Activated naive CD8-positive, alpha-beta T cell treated with anti-CD3 and anti-CD28 coated beads, Interleukin-2, amount 10 ng/mL, durations not matched to agents 7 days and 5 days (primary cell): ENCODE measurements at regions not wholly inside any gene's neighbourhood (a gene's known extent, or its start where the extent isn't known, plus 50 kb on each side); places are given as distances from the start of the nearest gene placed in this dataset.
"Not testable (repeated sequence)": the region's sequence is repeated elsewhere in the genome, so short reads cannot be mapped to it uniquely, and the experiment has no call there.

Source experiments
- ATAC-seq: fragments of 150-1000 bp; cut with Tn5 transposase; one replicate; pipeline ENCODE4 v1.10.0; 2021; ENCODE audit warnings: low read depth, moderate library complexity
- POLR2A ChIA-PET: fragments of 350-600 bp; sonication (Branson Sonifier 250); formaldehyde crosslinking; loops from one replicate; lab custom pipeline; 2021; ENCODE audit warnings: antibody characterized with exemption; lab: Charles Lee
- DNase-seq: peaks from one replicate; pipeline ENCODE4 v3.0.0; 2021
- H3K27ac Mint-ChIP-seq: one replicate; pipeline ENCODE4 v1.8.0; 2022; ENCODE audit warnings: mild to moderate bottlenecking, mixed read lengths
- H3K27me3 Mint-ChIP-seq: one replicate; pipeline ENCODE4 v1.8.0; 2022; ENCODE audit warnings: mild to moderate bottlenecking, moderate library complexity, mixed read lengths
- H3K36me3 Mint-ChIP-seq: one replicate; pipeline ENCODE4 v1.8.0; 2021; ENCODE audit warnings: mild to moderate bottlenecking, mixed read lengths
- H3K4me1 Mint-ChIP-seq: one replicate; pipeline ENCODE4 v1.8.0; 2021; ENCODE audit warnings: mixed read lengths
- H3K4me3 Mint-ChIP-seq: one replicate; pipeline ENCODE4 v1.8.0; 2022; ENCODE audit warnings: mild to moderate bottlenecking, moderate library complexity, mixed read lengths
- H3K9me3 Mint-ChIP-seq: one replicate; pipeline ENCODE4 v1.8.0; 2021; ENCODE audit warnings: mixed read lengths

DNA sequence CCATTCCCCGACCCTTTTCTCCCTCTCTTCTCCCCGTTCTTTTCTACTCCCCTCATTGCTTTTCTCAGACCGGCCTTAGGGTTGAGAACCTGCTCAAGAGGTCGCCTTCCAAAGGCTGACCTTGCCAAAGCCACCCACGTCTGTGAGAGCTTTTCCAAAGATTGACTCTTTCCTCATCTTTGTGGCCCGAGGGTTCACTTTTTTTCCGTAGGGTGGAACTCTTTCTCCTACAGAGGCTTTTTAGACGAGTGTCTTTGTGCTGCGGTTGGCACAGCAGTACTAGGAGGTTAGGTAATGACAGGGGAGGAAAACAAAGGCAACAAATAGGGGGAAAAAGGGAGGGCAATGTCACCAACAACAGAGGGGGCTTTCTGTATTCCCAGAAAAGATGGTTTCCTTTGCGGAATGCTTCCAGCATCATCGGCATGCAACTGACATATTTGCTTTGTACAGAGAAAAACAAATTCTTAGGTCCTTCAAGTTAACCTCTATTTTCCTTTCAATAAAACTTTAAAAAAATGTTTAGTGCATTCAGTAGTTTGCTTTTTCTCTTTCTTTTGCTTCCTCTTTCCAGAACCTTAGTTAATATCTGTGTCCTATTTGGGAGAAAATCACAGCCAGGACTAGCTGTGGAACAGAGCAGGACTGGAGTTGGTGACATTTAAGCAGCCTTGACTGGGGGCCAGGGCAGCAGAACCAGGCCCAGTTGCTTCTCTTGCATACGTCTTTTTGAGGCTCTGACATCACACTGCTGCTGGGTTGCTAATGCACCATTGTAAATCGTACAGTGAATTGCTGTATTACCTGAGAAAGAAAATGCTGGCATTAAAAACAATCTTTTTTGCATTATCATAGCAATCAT, 188.1 kb upstream of the FANCL start:
- DNase-seq (no peak), ATAC-seq (no peak)
- Mint-ChIP-seq H3K27ac (no peak overlapping the region), H3K9me3 (no peaks in the 10 kb centered on the region), H3K27me3 (peaks cover 60% of the 10 kb centered on the region), H3K36me3 (peaks cover 1% of the 10 kb centered on the region), H3K4me1 (peaks cover 2% of the 10 kb centered on the region), H3K4me3 (peak overlapping the region; percentile 66)
- POLR2A ChIA-PET: no interaction called here

DNA sequence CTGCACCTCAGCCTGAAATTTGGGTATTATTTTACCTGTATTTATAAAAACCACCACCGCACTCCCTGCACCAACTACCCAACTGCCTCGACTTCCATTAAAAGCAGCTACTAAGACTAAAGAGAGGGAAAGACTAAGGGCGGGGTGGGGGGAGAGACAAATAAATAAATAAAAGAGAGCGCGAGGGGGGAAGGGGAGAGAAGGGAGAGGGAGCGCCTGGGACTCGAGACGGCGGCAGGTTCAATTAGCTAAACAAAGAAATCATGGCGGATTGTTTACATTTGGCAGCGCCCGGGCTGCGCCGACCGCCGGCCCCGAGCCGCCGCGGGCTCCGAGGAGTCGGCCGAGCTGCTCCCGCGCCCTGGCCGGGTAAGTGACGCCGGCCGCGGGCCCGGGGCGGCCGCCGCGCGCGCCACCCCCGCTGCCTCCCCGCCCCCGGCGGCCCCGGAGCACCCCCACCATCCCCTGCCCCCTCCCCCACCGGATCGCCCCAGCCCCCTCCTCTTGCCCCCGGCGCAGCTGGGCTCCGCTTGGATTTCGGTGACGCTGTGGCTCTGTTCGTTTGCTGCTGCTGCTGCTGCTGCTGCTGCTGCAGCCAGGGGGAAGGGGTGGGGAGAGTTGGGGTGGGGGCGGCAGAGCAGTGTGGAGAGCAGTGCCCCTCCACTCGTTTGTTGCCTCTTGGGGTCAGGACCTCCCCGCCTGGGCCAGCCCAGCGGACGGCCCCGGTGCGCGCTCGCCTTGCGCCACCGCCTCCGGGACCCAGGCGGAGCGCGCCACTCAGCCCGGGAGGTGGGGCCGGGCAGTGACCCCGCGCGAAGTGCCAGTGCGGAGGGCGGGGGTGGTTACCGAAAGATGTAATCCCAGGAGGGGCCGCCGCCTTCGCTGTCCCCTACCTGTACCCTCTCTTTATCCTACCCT, 187.2 kb upstream of the FANCL start:
- no peaks in the 10 kb centered on the region for H3K9me3 Mint-ChIP-seq
- no peak overlapping the region for H3K27ac Mint-ChIP-seq
- peaks cover 56% of the 10 kb centered on the region for H3K27me3 Mint-ChIP-seq
- no peak for ATAC-seq
- H3K4me3 Mint-ChIP-seq: peak overlapping the region; percentile 78
- H3K36me3 Mint-ChIP-seq: peaks cover 1% of the 10 kb centered on the region
- DNase-seq: no peak
- POLR2A ChIA-PET: no interaction called here
- peaks cover 2% of the 10 kb centered on the region for H3K4me1 Mint-ChIP-seq

DNA sequence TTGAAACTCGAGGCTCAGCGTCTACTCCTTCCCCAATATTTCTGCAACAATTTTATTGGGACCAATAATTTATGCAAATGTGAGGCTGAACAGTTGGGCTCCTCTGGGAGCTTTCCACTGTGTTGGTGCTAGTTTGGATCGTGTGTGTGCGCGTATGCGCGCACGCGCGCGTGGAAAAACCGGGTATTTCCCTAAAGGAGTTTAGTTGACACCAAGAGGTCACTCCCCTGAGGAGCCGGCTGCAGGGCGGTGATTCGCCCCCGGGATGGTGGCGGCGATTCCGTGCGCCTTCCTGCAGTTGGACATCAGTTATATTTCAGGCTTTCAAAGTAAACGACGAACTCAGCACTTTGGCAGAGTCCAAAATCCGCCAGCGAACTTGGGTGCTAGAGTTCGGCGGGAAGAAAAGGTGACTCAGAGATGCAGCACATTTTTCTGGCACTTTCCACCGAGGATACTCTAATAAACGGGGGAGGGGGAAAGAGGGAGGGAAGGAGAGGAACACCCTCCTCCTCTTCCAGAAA, 186.5 kb upstream of the FANCL start:
- Mint-ChIP-seq H3K27ac (no peak overlapping the region), H3K27me3 (peaks cover 61% of the 10 kb centered on the region), H3K36me3 (peaks cover 1% of the 10 kb centered on the region), H3K4me1 (peaks cover 2% of the 10 kb centered on the region), H3K4me3 (peak overlapping the region; percentile 78), H3K9me3 (no peaks in the 10 kb centered on the region)
- DNase-seq (no peak), ATAC-seq (no peak)
- POLR2A ChIA-PET: no interaction called here

DNA sequence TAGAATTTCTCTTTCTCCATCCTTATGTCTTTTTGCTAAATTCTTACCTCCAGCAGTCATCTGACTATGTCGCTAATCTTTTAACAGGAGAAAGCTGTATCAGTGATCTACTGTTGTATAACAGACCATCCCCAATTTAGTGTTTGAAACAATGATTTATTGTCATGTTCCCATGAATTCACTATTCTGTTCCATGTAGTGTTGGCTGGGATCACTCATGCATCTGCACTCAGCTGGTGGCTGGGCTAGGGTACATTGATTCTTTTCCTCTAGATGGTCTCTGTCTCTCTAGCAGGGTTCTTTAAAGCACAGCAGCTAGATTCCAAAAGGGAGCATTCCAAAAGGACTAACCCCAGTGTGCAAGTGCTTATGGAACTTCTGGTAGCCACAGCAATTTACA, 184.2 kb upstream of the FANCL start:
- no peak for DNase-seq
- Mint-ChIP-seq H3K36me3 (peaks cover 1% of the 10 kb centered on the region), H3K27me3 (peaks cover 64% of the 10 kb centered on the region), H3K9me3 (no peaks in the 10 kb centered on the region), H3K4me1 (peaks cover 2% of the 10 kb centered on the region), H3K4me3 (no peak overlapping the region), H3K27ac (no peak overlapping the region)
- no peak for ATAC-seq
- POLR2A ChIA-PET: no interaction called here

DNA sequence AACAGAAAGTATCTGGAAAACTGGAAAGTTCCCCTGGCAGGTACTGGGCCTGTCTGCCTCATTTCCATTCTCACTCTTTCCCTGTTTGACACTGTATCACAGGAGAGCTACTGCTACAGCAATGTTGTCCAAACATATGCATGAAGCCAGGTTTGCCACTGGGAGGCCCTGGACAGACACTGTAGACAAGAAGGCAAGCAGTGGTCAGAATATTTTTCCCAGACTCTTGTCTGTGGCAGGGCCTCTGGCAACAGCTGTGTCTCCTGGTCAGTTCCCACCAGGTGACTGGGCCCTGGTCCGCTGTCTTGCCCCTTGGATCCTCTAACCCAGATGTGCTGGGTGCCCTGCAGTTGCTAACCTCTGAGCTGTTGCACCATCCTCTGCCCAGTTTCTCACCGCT, 178.9 kb upstream of the FANCL start:
- Mint-ChIP-seq H3K4me1 (no peaks in the 10 kb centered on the region), H3K27me3 (peaks cover 25% of the 10 kb centered on the region), H3K27ac (no peak overlapping the region), H3K36me3 (no peaks in the 10 kb centered on the region), H3K9me3 (no peaks in the 10 kb centered on the region), H3K4me3 (no peak overlapping the region)
- no peak for DNase-seq
- POLR2A ChIA-PET: no interaction called here
- ATAC-seq: no peak

DNA sequence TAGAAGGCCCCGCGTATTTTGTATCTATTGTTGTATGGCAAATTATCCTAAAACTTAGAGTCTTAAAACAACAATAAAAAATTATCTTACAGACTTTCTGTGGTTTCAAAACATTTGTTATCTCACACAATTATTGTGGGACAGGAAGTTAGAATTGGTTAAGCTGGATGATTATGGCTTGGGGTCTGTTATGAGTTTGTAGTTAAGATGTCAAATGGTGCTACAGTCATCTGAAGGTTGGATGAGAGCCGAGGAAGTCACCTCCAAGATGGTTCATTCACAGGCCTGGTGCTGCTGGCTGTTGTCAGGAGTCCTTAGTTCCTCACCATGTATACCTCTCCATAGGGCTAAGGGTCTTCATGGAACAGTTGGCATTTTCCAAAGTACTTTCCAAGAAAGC, 175.6 kb upstream of the FANCL start:
- POLR2A ChIA-PET: no interaction called here
- H3K9me3 Mint-ChIP-seq: no peaks in the 10 kb centered on the region
- no peak for DNase-seq
- peaks cover 11% of the 10 kb centered on the region for H3K27me3 Mint-ChIP-seq
- no peaks in the 10 kb centered on the region for H3K36me3 Mint-ChIP-seq
- H3K4me3 Mint-ChIP-seq: no peak overlapping the region
- no peak overlapping the region for H3K27ac Mint-ChIP-seq
- no peak for ATAC-seq
- H3K4me1 Mint-ChIP-seq: no peaks in the 10 kb centered on the region

DNA sequence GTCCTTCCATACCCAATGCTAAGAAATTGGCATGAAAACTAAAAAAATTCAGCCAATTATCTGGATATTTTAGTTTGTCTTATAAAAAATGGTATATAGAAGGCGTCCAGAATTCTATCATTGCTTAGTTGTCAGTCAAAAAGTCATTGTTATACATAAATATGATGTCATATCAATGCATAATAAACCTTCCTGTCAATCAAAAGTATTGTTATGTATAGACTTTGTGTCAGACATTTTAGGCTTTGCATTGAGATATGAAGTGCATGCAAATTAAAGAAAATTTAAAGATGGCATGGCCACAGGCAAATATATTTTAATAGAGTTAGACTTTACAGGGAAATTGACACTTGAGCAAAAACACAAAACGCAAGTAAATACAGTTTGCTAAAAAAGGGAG, 173.4 kb upstream of the FANCL start:
- Mint-ChIP-seq H3K27ac (no peak overlapping the region), H3K36me3 (no peaks in the 10 kb centered on the region), H3K4me1 (no peaks in the 10 kb centered on the region), H3K4me3 (no peak overlapping the region), H3K9me3 (no peaks in the 10 kb centered on the region), H3K27me3 (peaks cover 5% of the 10 kb centered on the region)
- no peak for ATAC-seq
- POLR2A ChIA-PET: no interaction called here
- no peak for DNase-seq

DNA sequence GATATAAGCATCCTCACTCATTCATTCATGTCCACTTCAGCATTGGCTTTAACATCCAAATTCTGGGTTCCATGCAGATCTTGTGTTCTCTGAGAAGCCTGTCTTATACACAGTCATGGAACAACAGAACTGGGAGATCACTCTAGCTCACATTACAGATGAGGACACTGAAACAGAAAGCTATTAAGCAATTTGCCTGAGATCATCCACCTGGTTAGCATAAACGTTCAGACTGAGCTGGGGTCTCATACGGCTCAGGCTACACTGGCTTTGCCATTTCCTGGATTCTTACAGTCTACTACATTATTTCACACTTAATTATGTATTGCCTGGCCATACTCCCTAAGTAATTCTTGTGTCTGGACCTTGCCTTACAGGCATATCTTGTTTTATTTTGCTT, 169.4 kb upstream of the FANCL start:
- Mint-ChIP-seq H3K4me3 (no peak overlapping the region), H3K4me1 (no peaks in the 10 kb centered on the region), H3K27ac (no peak overlapping the region), H3K36me3 (no peaks in the 10 kb centered on the region), H3K27me3 (peaks cover 5% of the 10 kb centered on the region), H3K9me3 (no peaks in the 10 kb centered on the region)
- no peak for ATAC-seq
- DNase-seq: no peak
- POLR2A ChIA-PET: no interaction called here

DNA sequence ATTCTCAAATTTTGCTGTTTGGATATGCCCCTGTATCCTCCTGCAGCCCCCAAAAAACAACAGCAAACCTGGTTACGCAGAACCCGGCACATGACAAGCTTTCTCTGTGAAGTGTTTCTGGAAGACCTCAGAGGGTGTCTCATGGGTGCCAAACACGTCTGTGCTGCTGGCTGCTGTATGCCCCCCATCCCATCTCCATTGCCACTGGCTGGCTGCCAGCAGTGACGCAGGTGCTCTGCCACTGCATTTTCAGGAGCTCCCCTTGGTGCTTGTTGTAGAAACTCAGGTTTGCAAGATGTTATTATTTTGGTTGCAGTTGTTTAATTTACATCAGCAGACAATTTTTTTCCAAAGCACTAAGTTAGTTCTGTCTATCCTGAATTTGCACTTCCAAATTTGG, 166.4 kb upstream of the FANCL start:
- no peaks in the 10 kb centered on the region for H3K36me3 Mint-ChIP-seq
- H3K27ac Mint-ChIP-seq: no peak overlapping the region
- peaks cover 5% of the 10 kb centered on the region for H3K27me3 Mint-ChIP-seq
- POLR2A ChIA-PET: no interaction called here
- H3K4me1 Mint-ChIP-seq: no peaks in the 10 kb centered on the region
- H3K4me3 Mint-ChIP-seq: no peak overlapping the region
- no peaks in the 10 kb centered on the region for H3K9me3 Mint-ChIP-seq
- ATAC-seq: no peak
- no peak for DNase-seq

DNA sequence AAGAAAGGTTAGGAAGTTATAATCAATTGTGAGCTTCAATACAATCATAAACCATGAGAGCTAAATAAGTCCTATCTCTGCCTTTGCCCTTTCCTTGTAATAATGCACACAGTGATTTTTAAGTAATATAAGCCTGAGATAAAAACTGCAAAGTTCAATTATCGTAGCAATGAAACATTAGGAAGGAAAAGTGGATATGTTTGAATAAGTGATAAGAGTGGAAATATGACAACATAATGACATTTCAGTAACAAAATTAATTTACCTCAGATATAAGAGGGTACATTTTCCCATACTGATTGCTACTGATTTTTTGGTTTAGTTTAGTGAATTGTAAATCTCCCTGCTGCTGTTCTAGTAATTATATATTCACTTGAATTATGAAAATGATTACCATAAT, 164.2 kb upstream of the FANCL start:
- DNase-seq: no peak
- Mint-ChIP-seq H3K36me3 (no peaks in the 10 kb centered on the region), H3K4me3 (no peak overlapping the region), H3K27me3 (peaks cover 5% of the 10 kb centered on the region), H3K9me3 (no peaks in the 10 kb centered on the region), H3K27ac (no peak overlapping the region), H3K4me1 (no peaks in the 10 kb centered on the region)
- no peak for ATAC-seq
- POLR2A ChIA-PET: no interaction called here

DNA sequence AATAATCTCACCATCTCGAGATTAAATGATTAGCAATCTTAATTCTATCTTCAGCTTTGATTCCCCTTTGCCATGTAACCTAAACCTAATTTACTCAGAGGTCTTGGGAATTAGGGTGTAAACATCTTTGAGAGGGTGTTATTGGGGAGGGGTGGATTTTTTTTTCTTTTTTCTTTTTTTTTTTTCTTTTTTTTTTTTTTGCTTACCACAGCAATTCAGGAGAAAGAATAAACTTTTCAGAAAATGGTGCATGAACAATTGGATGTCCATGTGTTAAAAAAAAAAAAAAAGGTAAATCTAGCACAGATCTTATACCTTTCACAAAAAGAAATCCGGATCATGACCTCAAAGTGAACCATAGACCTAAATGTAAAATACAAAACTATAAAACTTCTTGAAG, 160.8 kb upstream of the FANCL start:
- no peaks in the 10 kb centered on the region for H3K36me3 Mint-ChIP-seq
- no peaks in the 10 kb centered on the region for H3K9me3 Mint-ChIP-seq
- DNase-seq (no peak), ATAC-seq (no peak)
- no peak overlapping the region for H3K4me3 Mint-ChIP-seq
- H3K27ac Mint-ChIP-seq: no peak overlapping the region
- H3K27me3 Mint-ChIP-seq: peaks cover 22% of the 10 kb centered on the region
- POLR2A ChIA-PET: no interaction called here
- H3K4me1 Mint-ChIP-seq: no peaks in the 10 kb centered on the region

DNA sequence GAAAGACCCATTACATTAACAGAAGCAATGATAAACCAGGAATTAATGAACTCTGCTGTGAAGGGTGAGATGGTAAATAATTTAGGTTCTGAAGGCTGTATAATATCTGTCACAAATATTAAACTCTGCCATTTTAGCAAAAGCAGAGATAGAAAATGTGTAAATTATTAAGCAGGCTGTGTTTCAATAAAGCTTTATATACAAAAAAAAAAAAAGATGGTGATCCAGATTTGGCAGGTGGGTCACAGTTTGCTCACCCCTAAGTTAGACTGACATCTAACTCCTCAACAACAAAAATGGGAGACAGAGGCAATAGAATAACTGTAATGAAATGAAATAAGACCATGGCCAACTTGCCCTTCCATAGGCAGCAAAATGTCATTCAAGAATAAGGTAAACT, 157.3 kb upstream of the FANCL start:
- Mint-ChIP-seq H3K27ac (no peak overlapping the region), H3K9me3 (no peaks in the 10 kb centered on the region), H3K4me3 (no peak overlapping the region), H3K36me3 (no peaks in the 10 kb centered on the region), H3K4me1 (no peaks in the 10 kb centered on the region), H3K27me3 (peaks cover 17% of the 10 kb centered on the region)
- POLR2A ChIA-PET: no interaction called here
- DNase-seq (no peak), ATAC-seq (no peak)

DNA sequence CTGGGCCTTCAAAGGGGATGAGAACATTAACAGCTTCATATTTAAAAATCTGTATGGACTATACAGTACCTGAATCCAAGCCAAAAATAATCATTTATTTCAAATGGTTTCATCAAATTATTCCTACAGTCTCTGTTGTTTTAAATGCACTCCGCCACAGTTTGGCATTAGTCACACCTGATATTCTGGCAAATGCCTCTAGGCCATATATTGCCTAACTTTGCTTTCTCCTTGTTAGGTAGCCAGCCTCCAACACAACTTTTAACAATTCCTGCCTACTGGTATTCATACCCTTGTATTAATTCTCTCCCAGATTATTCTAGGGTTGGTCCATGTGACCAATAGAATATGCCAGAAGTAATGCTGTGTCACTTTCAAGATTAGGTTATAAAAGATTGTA, 146.6 kb upstream of the FANCL start:
- POLR2A ChIA-PET: no interaction called here
- no peak overlapping the region for H3K4me3 Mint-ChIP-seq
- no peak overlapping the region for H3K27ac Mint-ChIP-seq
- ATAC-seq (no peak), DNase-seq (no peak)
- peaks cover 5% of the 10 kb centered on the region for H3K9me3 Mint-ChIP-seq
- no peaks in the 10 kb centered on the region for H3K4me1 Mint-ChIP-seq
- no peaks in the 10 kb centered on the region for H3K27me3 Mint-ChIP-seq
- H3K36me3 Mint-ChIP-seq: no peaks in the 10 kb centered on the region

DNA sequence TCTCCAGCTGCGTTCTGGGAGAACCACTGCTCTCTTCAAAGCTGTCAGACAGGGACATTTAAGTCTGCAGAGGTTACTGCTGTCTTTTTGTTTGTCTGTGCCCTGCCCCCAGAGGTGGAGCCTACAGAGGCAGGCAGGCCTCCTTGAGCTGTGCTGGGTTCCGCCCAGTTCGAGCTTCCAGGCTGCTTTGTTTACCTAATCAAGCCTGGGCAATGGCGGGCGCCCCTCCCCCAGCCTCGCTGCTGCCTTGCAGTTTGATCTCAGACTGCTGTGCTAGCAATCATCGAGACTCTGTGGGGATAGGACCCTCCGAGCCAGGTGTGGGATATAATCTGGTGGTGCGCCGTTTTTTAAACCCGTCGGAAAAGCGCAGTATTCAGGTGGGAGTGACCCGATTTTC, 145.8 kb upstream of the FANCL start:
- H3K27ac Mint-ChIP-seq, ATAC-seq, DNase-seq, H3K4me1 Mint-ChIP-seq, H3K27me3 Mint-ChIP-seq, H3K36me3 Mint-ChIP-seq, POLR2A ChIA-PET, H3K4me3 Mint-ChIP-seq, H3K9me3 Mint-ChIP-seq: not testable (repeated sequence)
